Mammary epithelial cell (primary cell): ENCODE measurements at regions not wholly inside any gene's neighbourhood (a gene's known extent, or its start where the extent isn't known, plus 50 kb on each side); places are given as distances from the start of the nearest gene placed in this dataset.

ENCODE experiments used
- CTCF ChIP-seq, 2 donors: IDR thresholded peaks in 1 of 2; conservative IDR thresholded peaks in 1 of 2; 2 replicates each; pipeline ENCODE4 v1.5.1; 2011 to 2012; ENCODE audit warnings: inconsistent platforms in 2 of 2, low read length in 2 of 2, mild to moderate bottlenecking in 2 of 2, control low read depth in 1 of 2, low read depth in 1 of 2; ENCODE audit not compliant: insufficient read depth in 1 of 2; ENCODE audit errors: extremely low read depth in 1 of 2
- EZH2 ChIP-seq: IDR thresholded peaks from 2 replicates; pipeline ENCODE4 v1.6.1; 2012; ENCODE audit warnings: low read length, inconsistent platforms, borderline replicate concordance

- no peak for TF ChIP-seq EZH2
- TF ChIP-seq CTCF (conservative IDR thresholded peaks at IDR 0.05 in 1 of 2, IDR thresholded peaks at IDR 0.05 in 1 of 2; ENCODE audit: extremely low read depth in 1 of 2, insufficient read depth in 1 of 2, low read depth in 1 of 2, low read length in 2 of 2): no peak
Observed at GRCh38 chr4:123319639-123320038, 77.0 kb upstream of the SPRY1 start.
